ENCODE measurements at regions not wholly inside any gene's neighbourhood (a gene's known extent, or its start where the extent isn't known, plus 50 kb on each side); places are given as distances from the start of the nearest gene placed in this dataset.

DNA sequence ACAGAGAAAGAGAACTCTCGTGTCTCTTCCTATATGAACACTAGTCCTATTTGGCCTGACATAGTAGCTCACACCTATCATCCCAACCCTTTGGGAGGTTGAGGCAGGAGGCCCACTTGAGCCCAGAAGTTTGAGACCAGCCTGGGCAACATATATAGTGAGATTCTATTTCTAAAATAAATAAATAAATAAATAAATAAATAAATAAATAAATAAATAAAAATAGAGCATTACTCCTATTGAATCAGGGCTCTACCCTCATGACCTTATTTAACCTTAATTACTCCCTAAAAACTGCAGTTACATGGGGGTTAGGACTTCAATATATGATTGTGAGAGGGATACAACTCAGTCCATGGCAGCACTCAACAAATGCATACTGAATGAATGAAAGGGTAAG lies 61.2 kb upstream of the GSC start:
- Histone ChIP-seq H3K36me3 (ENCODE audit: insufficient read depth, low read length) (no peaks in the 10 kb centered on the region), H3K79me2 (ENCODE audit: insufficient read depth, low read length) (no peaks in the 10 kb centered on the region), H2AFZ (ENCODE audit: low read length) (no peak overlapping the region), H4K20me1 (ENCODE audit: insufficient read depth, low read length) (no peaks in the 10 kb centered on the region), H3K27me3 (ENCODE audit: insufficient read depth, low read length) (no peaks in the 10 kb centered on the region), H3K27ac (ENCODE audit: low read depth, low read length) (no peak overlapping the region), H3K4me2 (ENCODE audit: insufficient read depth, low read length) (no peak overlapping the region), H3K4me1 (ENCODE audit: insufficient read depth, low read length) (no peaks in the 10 kb centered on the region), H3K4me3 (ENCODE audit: insufficient read depth, low read length) (no peak overlapping the region), H3K9me3 (ENCODE audit: low read depth, low read length) (no peaks in the 10 kb centered on the region)
- DNase-seq (ENCODE audit: insufficient read length, low spot score, missing footprints) = no peak
- TF ChIP-seq, protein P1, sequence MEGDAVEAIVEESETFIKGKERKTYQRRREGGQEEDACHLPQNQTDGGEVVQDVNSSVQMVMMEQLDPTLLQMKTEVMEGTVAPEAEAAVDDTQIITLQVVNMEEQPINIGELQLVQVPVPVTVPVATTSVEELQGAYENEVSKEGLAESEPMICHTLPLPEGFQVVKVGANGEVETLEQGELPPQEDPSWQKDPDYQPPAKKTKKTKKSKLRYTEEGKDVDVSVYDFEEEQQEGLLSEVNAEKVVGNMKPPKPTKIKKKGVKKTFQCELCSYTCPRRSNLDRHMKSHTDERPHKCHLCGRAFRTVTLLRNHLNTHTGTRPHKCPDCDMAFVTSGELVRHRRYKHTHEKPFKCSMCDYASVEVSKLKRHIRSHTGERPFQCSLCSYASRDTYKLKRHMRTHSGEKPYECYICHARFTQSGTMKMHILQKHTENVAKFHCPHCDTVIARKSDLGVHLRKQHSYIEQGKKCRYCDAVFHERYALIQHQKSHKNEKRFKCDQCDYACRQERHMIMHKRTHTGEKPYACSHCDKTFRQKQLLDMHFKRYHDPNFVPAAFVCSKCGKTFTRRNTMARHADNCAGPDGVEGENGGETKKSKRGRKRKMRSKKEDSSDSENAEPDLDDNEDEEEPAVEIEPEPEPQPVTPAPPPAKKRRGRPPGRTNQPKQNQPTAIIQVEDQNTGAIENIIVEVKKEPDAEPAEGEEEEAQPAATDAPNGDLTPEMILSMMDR (IDR thresholded peaks at IDR 0.05; ENCODE audit: extremely low read depth, low read depth, low read length) = no peak

DNA sequence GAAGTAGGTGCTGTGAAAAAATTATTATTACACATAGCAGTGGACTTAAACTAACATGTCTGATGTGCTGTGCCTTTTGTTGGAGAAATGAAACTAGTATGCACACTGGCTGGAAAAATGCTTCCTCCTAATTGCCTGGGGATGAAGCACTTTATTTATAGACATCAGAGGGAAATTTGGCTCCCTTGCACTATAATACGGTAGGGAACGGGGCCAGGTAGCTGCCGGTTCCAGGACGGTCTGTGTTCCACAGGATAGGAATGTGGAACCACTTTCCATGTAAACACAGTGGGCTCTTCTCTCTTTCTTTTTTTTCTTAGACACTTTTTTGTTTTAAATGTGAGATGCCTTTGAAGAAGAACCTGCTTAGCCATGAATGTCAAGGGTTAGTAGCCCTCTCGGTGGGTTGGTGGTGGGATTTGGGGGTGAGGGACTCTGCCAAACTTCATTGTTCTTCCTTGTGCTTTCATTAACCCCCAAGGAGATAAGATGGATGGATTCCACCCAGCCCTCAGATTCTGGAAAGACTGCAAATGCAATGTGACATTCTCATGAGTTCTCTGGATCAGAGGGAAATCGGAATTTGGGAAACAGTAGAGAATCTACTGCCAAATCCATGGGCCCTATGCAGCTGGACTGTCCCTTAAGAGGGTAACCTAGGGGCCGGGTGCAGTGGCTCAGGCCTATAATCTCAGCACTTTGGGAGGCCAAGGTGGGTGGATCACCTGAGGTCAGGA lies 58.0 kb upstream of the GSC start:
- TF ChIP-seq, protein P1 (IDR thresholded peaks at IDR 0.05; ENCODE audit: extremely low read depth, low read depth, low read length) = no peak
- H3K36me3 ChIP-seq (ENCODE audit: insufficient read depth, low read length) = no peaks in the 10 kb centered on the region
- H3K4me3 ChIP-seq (ENCODE audit: insufficient read depth, low read length) = no peak overlapping the region
- H4K20me1 ChIP-seq (ENCODE audit: insufficient read depth, low read length) = no peaks in the 10 kb centered on the region
- H3K27me3 ChIP-seq (ENCODE audit: insufficient read depth, low read length) = no peaks in the 10 kb centered on the region
- no peak overlapping the region for H3K4me2 ChIP-seq (ENCODE audit: insufficient read depth, low read length)
- no peaks in the 10 kb centered on the region for H3K79me2 ChIP-seq (ENCODE audit: insufficient read depth, low read length)
- no peaks in the 10 kb centered on the region for H3K9me3 ChIP-seq (ENCODE audit: low read depth, low read length)
- no peak overlapping the region for H3K27ac ChIP-seq (ENCODE audit: low read depth, low read length)
- no peaks in the 10 kb centered on the region for H3K4me1 ChIP-seq (ENCODE audit: insufficient read depth, low read length)
- H2AFZ ChIP-seq (ENCODE audit: low read length) = no peak overlapping the region
- DNase-seq (ENCODE audit: insufficient read length, low spot score, missing footprints) = no peak

DNA sequence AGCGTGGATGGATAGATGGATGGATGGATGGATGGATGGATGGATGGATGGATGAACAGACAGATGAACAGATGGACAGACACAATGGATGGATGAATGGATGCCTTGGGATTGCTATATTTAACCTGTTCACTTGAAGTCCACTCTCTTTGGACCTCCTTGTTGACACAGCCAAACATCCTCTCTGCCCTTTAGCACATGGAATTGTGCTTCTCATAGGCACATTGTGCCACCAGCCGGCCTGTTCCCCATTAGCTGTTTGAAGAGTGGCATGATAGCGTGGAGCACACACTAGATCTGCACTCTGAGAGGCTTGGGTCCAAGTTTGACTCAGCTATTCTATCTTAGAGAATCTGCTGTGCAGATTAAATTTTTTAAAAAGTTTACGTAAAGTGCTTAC lies 56.9 kb upstream of the GSC start:
- TF ChIP-seq, protein P1 (IDR thresholded peaks at IDR 0.05; ENCODE audit: extremely low read depth, low read depth, low read length) = no peak
- H3K79me2 ChIP-seq (ENCODE audit: insufficient read depth, low read length) = no peaks in the 10 kb centered on the region
- H3K36me3 ChIP-seq (ENCODE audit: insufficient read depth, low read length) = no peaks in the 10 kb centered on the region
- H2AFZ ChIP-seq (ENCODE audit: low read length) = no peak overlapping the region
- no peaks in the 10 kb centered on the region for H3K9me3 ChIP-seq (ENCODE audit: low read depth, low read length)
- DNase-seq (ENCODE audit: insufficient read length, low spot score, missing footprints) = no peak
- no peak overlapping the region for H3K27ac ChIP-seq (ENCODE audit: low read depth, low read length)
- H3K4me3 ChIP-seq (ENCODE audit: insufficient read depth, low read length) = no peak overlapping the region
- H3K4me1 ChIP-seq (ENCODE audit: insufficient read depth, low read length) = no peaks in the 10 kb centered on the region
- no peak overlapping the region for H3K4me2 ChIP-seq (ENCODE audit: insufficient read depth, low read length)
- no peaks in the 10 kb centered on the region for H4K20me1 ChIP-seq (ENCODE audit: insufficient read depth, low read length)
- no peaks in the 10 kb centered on the region for H3K27me3 ChIP-seq (ENCODE audit: insufficient read depth, low read length)

DNA sequence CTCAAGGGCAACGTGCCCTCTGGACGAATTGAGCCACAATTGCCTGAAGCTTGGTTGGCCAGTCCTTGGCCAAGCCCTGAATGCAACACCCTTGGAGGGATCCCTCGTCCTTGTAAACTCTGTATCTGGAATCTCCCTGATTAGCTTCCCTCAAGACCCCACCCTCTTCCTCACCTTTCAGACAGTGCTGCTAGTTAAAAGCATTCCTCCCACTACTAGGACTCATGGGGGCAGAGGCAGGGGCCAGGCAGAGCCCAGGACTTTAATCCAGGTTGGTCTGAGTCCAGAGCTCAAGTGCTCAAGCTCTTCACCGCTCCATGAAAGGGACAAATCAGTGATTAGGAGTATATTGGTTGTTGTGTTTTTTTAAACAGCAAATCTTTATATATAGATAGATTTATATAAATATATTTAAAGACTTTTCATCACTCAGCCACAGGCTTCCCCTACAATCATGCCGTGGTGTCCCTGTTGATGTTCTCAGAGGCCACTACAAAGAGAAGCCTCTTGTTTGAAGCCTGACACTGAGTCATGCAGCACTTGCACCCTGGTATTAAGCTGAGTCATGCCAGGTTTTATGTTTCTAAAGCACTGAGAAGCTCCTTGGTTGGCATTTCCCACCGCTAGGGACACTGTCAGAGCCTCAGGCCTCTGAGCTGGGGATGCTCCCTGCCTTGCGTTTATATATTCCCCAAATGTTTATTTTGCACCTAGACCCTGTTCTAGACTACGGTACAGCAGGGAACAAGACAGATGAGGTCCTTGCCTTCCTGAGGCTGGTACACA lies 53.8 kb upstream of the GSC start:
- no peak overlapping the region for H3K4me3 ChIP-seq (ENCODE audit: insufficient read depth, low read length)
- no peaks in the 10 kb centered on the region for H3K27me3 ChIP-seq (ENCODE audit: insufficient read depth, low read length)
- H3K4me1 ChIP-seq (ENCODE audit: insufficient read depth, low read length) = no peaks in the 10 kb centered on the region
- H3K4me2 ChIP-seq (ENCODE audit: insufficient read depth, low read length) = no peak overlapping the region
- H3K9me3 ChIP-seq (ENCODE audit: low read depth, low read length) = no peaks in the 10 kb centered on the region
- H2AFZ ChIP-seq (ENCODE audit: low read length) = no peak overlapping the region
- DNase-seq (ENCODE audit: insufficient read length, low spot score, missing footprints) = peak; percentile 78
- no peaks in the 10 kb centered on the region for H3K79me2 ChIP-seq (ENCODE audit: insufficient read depth, low read length)
- H4K20me1 ChIP-seq (ENCODE audit: insufficient read depth, low read length) = no peaks in the 10 kb centered on the region
- TF ChIP-seq, protein P1 (IDR thresholded peaks at IDR 0.05; ENCODE audit: extremely low read depth, low read depth, low read length) = peak; percentile 38
- H3K36me3 ChIP-seq (ENCODE audit: insufficient read depth, low read length) = no peaks in the 10 kb centered on the region
- no peak overlapping the region for H3K27ac ChIP-seq (ENCODE audit: low read depth, low read length)
